HG03520 (cell line): ENCODE measurements at regions not wholly inside any gene's neighbourhood (a gene's known extent, or its start where the extent isn't known, plus 50 kb on each side); places are given as distances from the start of the nearest gene placed in this dataset.
"Not testable (repeated sequence)": the region's sequence is repeated elsewhere in the genome, so short reads cannot be mapped to it uniquely, and the experiment has no call there.

Source experiments
- ATAC-seq: cut with Tn5 transposase; IDR thresholded peaks from one replicate; pipeline ENCODE4 v1.9.1; 2021; ENCODE audit warnings: mild to moderate bottlenecking, moderate library complexity; ENCODE audit not compliant: unreplicated experiment

DNA sequence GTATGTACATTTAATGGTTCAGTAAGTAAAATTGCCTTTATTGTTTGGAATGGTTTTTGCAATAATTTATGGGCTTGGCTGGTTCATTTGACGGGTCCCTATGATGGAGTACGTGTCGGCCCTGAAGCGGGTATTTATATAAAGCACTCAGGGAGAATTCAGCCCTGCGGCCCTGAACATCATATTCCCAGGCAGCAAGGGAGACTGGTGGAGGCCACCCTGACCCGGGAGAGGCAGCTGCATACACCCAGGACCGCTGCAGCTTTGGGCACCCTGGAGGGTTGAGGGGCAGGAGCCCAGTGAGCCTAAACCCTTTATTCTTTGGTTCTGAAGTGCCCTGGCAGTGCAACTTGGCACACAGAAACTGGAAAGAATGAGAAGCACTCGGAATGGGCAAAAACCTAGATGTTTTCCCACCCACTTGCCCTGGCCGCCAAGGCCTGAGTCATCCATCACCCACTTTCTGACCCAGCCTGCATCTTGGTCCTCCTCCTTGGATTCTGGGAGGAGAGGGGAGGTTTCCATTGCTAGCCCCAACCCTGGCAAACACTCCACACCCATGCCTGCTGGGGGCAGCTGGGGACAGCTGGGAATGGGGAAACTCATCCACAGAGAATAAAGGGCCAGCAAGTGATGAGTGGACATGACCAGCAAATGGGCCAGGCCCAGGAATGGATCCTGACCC is 162.2 kb upstream of the TNRC6C start:
- ATAC-seq: no peak

GRCh38 chr17:77798031-77798430 is 160.5 kb upstream of the TNRC6C start:
- no peak for ATAC-seq

DNA sequence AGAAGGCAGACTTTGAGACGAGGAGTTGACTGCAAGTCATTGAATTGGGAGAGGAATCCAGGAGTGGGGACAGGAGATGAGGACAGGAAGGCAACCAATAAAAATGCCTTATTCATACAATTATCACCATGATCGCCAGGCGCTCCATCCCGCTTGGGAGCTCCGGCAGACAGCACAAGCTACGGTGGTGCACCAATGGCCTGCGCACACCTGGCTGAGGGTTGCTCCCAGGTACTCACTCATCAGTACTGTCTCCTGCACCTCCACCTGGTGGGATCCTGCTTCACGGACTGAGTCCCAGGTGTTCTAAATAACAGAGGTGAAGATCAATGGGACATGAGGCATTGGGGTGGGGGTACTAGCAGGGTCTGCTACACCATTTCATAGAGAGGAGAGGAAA is 160.0 kb upstream of the TNRC6C start:
- ATAC-seq: no peak

DNA sequence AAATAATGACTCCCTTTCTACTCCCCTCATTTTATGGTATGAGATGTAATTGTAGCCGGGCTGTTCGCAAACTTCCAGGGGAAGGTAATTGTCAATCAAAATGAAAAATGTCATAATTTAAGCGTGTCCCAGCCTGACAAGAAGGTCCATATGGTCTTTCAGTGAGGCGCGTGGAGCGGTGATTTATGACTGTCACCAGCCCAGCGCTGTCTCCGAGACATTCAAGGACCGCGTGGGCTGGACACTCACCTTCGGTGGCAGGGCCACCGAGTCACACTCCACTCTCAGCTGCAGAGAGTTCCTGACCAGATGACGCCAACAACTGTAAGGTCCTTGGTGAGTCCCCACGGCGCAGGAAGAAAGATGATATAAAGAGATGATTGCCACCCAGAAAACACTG is 157.7 kb upstream of the TNRC6C start:
- ATAC-seq: no peak

GRCh38 chr17:77801545-77802332 is 156.8 kb upstream of the TNRC6C start:
- no peak for ATAC-seq

DNA sequence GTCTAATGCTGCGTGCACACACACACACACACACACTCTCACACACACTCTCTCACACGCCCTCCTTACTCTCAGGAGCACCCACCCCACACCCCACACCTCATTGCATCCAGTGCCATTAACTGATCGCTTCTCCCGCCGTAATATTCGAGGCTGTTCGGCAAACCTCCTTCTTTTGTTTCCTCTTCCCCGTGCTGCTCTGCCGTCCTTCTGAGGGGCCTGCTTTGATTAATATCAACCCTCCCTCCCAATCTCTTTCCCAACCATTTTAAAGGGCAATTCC is 156.2 kb upstream of the TNRC6C start:
- no peak for ATAC-seq

GRCh38 chr17:77802811-77803220 is 155.7 kb upstream of the TNRC6C start:
- ATAC-seq: no peak

- no peak for ATAC-seq
Observed at GRCh38 chr17:77803726-77804125, 154.8 kb upstream of the TNRC6C start.

- ATAC-seq: no peak
Observed at GRCh38 chr17:77804796-77805426, 153.6 kb upstream of the TNRC6C start.

GRCh38 chr17:77805970-77806369 is 152.5 kb upstream of the TNRC6C start:
- not testable (repeated sequence) for ATAC-seq

GRCh38 chr17:77807051-77807745 is 151.3 kb upstream of the TNRC6C start:
- ATAC-seq: no peak

DNA sequence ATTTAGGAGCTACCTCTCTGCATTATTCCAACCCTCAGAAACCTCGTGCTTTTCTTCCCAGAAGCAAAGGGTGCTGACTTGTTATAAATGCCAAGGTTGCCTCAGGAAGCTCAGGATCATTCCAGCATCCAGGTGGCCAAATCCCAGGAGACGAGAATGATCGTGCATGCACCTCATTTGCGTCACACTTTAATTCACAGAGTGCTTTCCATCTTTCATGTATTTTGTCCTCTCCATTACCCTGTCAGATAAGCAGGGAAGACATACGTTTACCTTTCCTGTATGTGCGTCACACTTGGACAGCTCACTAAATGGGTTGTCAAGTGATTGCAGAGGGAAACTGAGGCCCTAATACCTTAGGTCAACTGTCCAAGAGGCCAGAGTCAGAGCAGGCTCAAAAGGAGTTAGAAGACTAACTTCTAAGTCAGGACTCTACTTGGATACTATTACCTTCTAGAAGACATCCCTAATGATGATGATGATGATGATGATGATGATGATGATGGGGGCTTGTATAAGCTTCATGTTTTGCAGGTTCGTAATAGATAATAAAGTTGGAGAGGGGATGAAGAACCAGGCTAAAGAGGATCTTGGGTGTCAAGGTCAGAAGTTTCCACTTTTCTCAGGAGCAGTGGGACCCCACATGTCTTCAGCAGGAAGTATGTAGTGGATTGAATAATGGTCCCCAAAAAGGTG is 150.6 kb upstream of the TNRC6C start:
- no peak for ATAC-seq

GRCh38 chr17:77808686-77809425 is 149.6 kb upstream of the TNRC6C start:
- ATAC-seq: no peak

DNA sequence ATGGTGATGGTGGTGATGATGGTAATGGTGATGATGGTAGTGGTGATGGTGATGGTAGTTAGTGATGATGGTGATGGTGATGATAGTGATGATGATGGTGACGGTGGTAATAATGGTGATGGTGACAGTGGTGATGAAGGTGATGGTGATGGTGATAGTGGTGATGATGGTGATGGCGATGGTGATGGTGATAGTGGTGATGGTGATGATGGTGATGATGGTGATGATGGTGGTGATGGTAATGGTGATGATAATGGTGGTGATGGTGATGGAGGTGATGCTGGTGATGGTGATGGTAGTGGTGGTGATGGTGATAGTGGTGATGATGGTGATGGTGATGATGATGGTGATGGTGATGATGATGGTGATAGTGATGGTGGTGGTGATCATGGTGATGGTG is 148.7 kb upstream of the TNRC6C start:
- ATAC-seq: no peak

- ATAC-seq: no peak
Observed at GRCh38 chr17:77810536-77810935, 148.0 kb upstream of the TNRC6C start.

- no peak for ATAC-seq
Observed at GRCh38 chr17:77811521-77811920, 147.0 kb upstream of the TNRC6C start.

DNA sequence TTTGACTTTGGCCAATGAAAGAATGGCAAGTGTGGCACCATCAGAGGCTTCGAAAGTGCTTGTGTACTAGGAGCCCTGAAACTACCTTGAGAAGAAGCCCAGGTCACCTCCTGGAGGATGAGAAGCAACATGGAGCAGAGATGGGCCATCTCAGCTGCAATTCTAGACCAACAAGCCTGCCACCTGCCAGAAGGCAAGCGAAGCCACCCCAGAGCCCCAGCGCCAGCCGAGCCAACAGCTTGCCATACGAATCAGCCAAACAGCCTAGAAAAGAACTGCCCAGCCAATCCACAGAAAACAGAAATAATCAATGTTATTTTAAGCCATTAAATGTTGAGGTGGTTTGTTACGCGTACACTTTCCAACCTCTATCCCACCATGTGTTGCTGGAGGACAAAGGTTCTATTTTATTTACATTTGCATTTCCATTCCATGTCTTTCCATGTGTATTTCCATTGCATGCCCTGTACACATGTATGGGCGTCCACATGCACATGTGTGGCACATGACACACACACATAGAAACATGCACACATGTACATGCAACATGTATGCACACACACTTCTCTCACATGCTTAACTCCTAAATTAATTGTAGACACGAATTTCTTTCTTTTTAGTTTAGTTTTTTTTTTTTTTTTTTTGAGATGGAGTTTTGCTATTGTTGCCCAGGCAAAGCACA is 144.3 kb upstream of the TNRC6C start:
- ATAC-seq: no peak

- no peak for ATAC-seq
Observed at GRCh38 chr17:77815127-77815905, 143.2 kb upstream of the TNRC6C start.

GRCh38 chr17:77817953-77818352 is 140.6 kb upstream of the TNRC6C start:
- no peak for ATAC-seq
